ENCODE measurements at regions not wholly inside any gene's neighbourhood (a gene's known extent, or its start where the extent isn't known, plus 50 kb on each side); places are given as distances from the start of the nearest gene placed in this dataset.

- TF ChIP-seq CTCF (IDR thresholded peaks at IDR 0.05): no peak
- TF ChIP-seq POLR2AphosphoS5 (IDR thresholded peaks at IDR 0.05; ENCODE audit: low read depth, low read length): no peak
Observed at GRCh38 chr15:36291501-36291900, 287.9 kb upstream of the CDIN1 start.

Measured in Panc1 (cell line).